SH-SY5Y (cell line): ENCODE measurements at regions not wholly inside any gene's neighbourhood (a gene's known extent, or its start where the extent isn't known, plus 50 kb on each side); places are given as distances from the start of the nearest gene placed in this dataset.

Experiments
- GATA2 ChIP-seq: IDR thresholded peaks from 2 replicates; pipeline ENCODE4 v1.6.1; 2011; ENCODE audit warnings: mild to moderate bottlenecking, low read depth, low read length
- GATA3 ChIP-seq: IDR thresholded peaks from 2 replicates; pipeline ENCODE4 v1.6.1; 2011; ENCODE audit warnings: low read depth, mild to moderate bottlenecking, low read length, moderate library complexity

- TF ChIP-seq GATA2 (no peak; the same call in 1 of the 2 replicates), GATA3 (no peak)
These were observed 933.8 kb downstream of the TLE1 start for GRCh38 chr9:80755586-80755985.

- TF ChIP-seq GATA2 (no peak), GATA3 (no peak)
These were observed 956.8 kb downstream of the TLE1 start for GRCh38 chr9:80732506-80732905.

GRCh38 chr9:80720579-80720978, 968.8 kb downstream of the TLE1 start:
- TF ChIP-seq GATA2 (no peak), GATA3 (no peak)

DNA sequence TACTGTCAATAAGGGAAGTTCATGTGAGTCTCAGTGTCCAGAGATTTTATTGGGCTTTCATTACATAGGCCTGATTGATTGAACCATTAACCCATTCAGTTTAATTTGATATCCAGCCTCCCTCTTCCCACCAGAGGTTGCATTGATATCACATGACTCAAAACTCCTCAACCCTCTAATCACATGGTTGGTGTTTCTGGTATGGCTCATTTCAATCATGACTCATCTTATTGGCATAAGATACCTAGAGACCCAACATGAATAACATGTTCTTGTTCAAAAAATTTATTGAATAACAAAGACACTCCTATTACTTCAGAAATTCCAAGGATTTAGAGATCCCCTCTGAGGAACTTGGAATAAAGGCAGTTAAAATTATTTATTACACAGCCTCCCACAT, 982.2 kb downstream of the TLE1 start:
- TF ChIP-seq GATA2 (no peak), GATA3 (no peak)

DNA sequence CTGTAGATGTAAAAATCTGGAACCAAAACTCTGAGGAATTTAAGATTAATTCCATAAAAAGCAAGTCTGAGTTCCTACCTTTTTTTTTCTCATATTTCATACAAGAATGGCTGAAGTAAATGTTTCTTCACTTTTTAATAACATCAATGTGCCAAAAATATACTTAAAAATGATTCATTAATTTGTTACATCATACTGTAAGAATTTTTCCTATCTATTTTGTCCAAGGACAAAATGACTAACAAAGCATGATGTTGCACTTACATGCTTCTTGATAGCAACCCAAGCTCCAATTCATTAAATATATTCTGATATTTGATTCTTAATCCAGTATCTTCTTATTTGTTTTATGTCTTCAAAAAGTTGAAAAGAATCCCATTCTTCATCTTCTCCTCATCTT, 988.3 kb downstream of the TLE1 start:
- no peak for TF ChIP-seq GATA2
- no peak for TF ChIP-seq GATA3

GRCh38 chr9:80699511-80699998, 989.8 kb downstream of the TLE1 start:
- TF ChIP-seq GATA3 (no peak), GATA2 (no peak)

DNA sequence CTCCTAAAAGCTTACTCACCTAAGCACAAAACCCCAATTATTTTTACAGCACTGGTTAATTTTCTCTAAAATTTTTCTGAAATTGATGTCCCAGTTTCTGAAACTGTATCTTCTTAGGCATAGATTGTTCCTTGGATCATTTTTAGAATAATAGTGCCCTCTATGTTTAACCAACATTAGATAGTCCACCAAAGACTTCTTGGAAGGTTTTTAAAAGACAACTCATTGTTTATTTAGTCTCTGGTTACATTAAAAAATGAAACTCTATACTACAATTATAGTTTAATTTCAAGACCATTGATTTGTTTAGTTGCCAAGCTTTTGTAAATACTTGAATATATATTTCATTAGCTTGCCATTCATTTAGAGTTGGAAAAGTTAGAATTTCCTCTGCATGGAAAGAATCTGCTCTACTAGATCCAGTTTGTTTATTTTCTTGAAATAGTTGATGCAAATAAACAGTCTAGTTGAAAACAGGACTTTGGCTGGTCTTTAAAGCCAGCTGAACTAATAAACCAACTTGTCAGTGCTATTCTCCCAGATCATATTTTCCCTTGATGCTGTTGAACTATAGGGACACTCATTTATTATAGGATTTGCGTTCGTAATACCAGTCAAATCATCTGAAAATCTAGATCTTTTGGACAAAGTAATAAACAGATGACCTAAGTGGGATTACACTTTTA, 990.5 kb downstream of the TLE1 start:
- TF ChIP-seq GATA2 (no peak), GATA3 (no peak)

DNA sequence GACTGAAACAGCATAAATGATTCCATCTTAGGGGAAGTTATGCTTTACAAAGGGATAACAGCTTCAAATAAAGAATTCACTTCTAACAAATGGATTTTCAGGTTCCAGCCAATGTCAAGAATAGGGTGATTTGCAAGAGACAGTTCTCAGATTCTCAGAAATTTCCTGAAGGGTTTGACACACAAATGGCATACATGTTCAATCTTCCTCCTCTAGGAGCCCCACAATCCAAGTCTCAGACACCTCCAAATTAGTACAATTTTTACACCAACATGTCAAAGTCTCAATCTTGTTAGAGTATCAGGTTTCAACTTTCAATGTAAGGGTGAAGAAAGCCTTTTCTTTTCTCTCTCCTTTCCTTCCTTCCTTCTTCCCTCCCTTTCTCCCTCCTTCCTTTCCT, 996.6 kb downstream of the TLE1 start:
- TF ChIP-seq GATA2: no peak
- no peak for TF ChIP-seq GATA3

GRCh38 chr9:80691229-80691628, 998.1 kb downstream of the TLE1 start:
- TF ChIP-seq GATA2 (no peak), GATA3 (no peak)

DNA sequence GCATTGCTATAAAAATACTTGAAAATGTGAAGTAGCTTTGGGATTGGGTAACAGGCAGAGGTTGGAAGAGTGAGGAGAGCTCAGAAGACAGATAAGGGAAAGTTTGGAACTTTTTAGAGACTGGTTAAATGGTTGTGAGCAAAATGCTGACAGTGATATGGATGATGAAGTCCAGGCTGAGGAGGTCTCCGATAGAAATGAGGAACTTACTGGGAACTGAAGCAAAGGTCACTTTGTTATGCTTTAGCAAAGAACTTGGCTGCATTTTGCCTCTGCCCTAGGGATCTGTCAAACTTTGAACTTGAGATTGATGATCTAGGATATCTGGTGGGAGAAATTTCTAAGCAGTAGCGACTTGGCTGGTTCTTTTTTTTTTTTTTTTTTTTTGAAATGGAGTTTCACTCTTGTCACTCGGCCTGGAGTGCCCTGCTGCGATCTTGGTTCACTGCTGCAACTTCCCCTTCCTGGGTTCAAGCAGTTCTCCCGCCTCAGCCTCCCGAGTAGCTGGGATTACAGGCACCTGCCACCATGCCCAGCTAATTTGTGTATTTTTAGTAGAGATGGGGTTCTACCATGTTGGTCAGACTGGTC, 998.9 kb downstream of the TLE1 start:
- no peak for TF ChIP-seq GATA2
- no peak for TF ChIP-seq GATA3

- TF ChIP-seq GATA2 (no peak), GATA3 (no peak)
These were observed 1009.4 kb downstream of the TLE1 start for GRCh38 chr9:80679916-80680315.

DNA sequence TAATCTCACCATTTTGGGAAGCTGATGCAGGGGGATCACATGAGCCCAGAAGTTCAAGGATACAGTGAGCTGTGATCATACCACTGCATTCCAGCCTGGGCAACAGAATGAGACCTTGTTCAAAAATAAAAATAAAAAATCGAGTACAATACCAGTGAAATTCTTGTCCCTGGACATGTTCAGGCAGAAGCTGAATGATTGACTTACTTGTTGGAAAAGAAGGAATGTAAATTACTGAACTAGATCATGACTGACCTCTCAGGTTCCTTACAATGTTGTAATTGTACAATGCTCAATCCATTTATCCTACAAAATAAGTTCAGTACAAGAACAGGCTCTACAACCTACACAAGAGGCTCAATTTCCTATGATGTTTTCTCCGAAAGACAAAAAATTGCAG, 1010.4 kb downstream of the TLE1 start:
- TF ChIP-seq GATA3: no peak

DNA sequence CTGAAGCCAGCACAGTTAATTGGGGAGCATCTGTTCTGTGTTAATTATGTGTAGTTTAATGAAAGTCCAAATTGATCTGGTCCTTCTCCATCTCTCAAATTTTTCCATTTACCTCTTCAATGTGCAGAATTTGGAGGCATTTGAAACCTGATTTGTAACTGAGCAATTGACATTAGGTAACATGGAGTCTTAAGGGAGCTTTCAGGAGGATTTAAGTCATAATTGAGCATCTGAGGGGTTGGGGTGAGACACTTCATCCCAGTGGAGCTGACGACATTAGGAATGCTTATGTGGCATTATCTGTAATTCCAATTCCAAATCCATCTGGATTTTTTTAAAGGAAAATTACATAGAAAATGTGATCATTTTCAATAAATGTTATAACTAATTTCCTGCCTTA, 1015.9 kb downstream of the TLE1 start:
- TF ChIP-seq GATA2 (no peak), GATA3 (no peak)

DNA sequence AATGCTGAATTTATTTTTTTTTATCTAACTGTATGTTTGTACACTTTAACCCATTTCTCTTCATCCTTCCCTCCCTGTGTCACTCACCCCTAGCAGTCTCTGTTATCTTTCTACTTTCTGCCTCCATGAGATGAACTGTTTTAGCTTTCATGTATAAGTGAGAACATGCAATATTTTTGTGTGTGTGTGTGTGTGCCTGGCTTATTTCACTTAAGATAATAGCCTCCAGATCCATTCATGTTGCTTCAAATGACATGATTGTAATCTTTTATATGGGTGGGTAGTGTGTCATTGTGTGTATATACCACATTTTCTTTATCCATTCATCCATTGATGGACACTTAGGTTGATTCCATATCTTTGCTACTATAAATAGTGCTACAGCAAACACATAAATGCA, 1023.9 kb downstream of the TLE1 start:
- TF ChIP-seq GATA3 (peak; percentile 52; the same call in 1 of the 2 replicates), GATA2 (no peak; the same call in 1 of the 2 replicates)
